Nephron (organoid): ENCODE measurements at regions not wholly inside any gene's neighbourhood (a gene's known extent, or its start where the extent isn't known, plus 50 kb on each side); places are given as distances from the start of the nearest gene placed in this dataset.

ENCODE experiments used
- H3K27ac Mint-ChIP-seq, 3 experiments: 2 replicates each; pipeline ENCODE4 v1.8.0; 2020; ENCODE audit warnings: mixed read lengths in 3 of 3, mild to moderate bottlenecking in 2 of 3, moderate library complexity in 1 of 3
- H3K27me3 Mint-ChIP-seq: 2 replicates; pipeline ENCODE4 v1.8.0; 2021; ENCODE audit warnings: low read depth, mild to moderate bottlenecking, moderate library complexity, mixed read lengths
- H3K36me3 Mint-ChIP-seq: 2 replicates; pipeline ENCODE4 v1.8.0; 2020; ENCODE audit warnings: low read depth, mixed read lengths
- H3K4me1 Mint-ChIP-seq: 2 replicates; pipeline ENCODE4 v1.8.0; 2020; ENCODE audit warnings: mixed read lengths
- H3K4me3 Mint-ChIP-seq, 3 experiments: 2 replicates each; pipeline ENCODE4 v1.8.0; 2020; ENCODE audit warnings: mild to moderate bottlenecking in 3 of 3, mixed read lengths in 3 of 3, moderate library complexity in 2 of 3
- H3K9me3 Mint-ChIP-seq: 2 replicates; pipeline ENCODE4 v1.8.0; 2020; ENCODE audit warnings: mixed read lengths
- CTCF ChIP-seq, 3 experiments: fragments of 200-600 bp; sonication (generic); IDR thresholded peaks; one replicate each; pipeline ENCODE4 v1.5.0; 2021; ENCODE audit warnings: antibody characterized with exemption in 3 of 3; ENCODE audit not compliant: unreplicated experiment in 3 of 3

- no peaks in the 10 kb centered on the region for H3K9me3 Mint-ChIP-seq
- H3K36me3 Mint-ChIP-seq, result no peaks in the 10 kb centered on the region
These were observed 148.8 kb downstream of the ZBTB18 start for GRCh38 chr1:244199902-244200301.

GRCh38 chr1:244200596-244200995 lies 149.5 kb downstream of the ZBTB18 start:
- Mint-ChIP-seq H3K9me3 (no peaks in the 10 kb centered on the region), H3K27ac (no peak overlapping the region), H3K27me3 (no peaks in the 10 kb centered on the region), H3K36me3 (no peaks in the 10 kb centered on the region), H3K4me1 (peaks cover 23% of the 10 kb centered on the region), H3K4me3 (no peak overlapping the region)
- no peak for TF ChIP-seq CTCF (IDR thresholded peaks at IDR 0.05; ENCODE audit: unreplicated experiment in 3 of 3)

More at GRCh38 chr1:244199902-244200301, 148.8 kb downstream of the ZBTB18 start:
- Mint-ChIP-seq H3K4me3 (no peak overlapping the region), H3K27me3 (no peaks in the 10 kb centered on the region), H3K4me1 (peaks cover 21% of the 10 kb centered on the region), H3K27ac (no peak overlapping the region)
- TF ChIP-seq CTCF (IDR thresholded peaks at IDR 0.05; ENCODE audit: unreplicated experiment in 3 of 3), result no peak

- peaks cover 26% of the 10 kb centered on the region for H3K4me1 Mint-ChIP-seq
- H3K36me3 Mint-ChIP-seq, result no peaks in the 10 kb centered on the region
- H3K27me3 Mint-ChIP-seq, result no peaks in the 10 kb centered on the region
- no peak overlapping the region for H3K4me3 Mint-ChIP-seq
- no peaks in the 10 kb centered on the region for H3K9me3 Mint-ChIP-seq
- no peak for TF ChIP-seq CTCF (IDR thresholded peaks at IDR 0.05; ENCODE audit: unreplicated experiment in 3 of 3)
- H3K27ac Mint-ChIP-seq, result no peak overlapping the region
These were observed 150.7 kb downstream of the ZBTB18 start for GRCh38 chr1:244201750-244202149.

GRCh38 chr1:244204004-244204403 lies 152.9 kb downstream of the ZBTB18 start:
- TF ChIP-seq CTCF (IDR thresholded peaks at IDR 0.05; ENCODE audit: unreplicated experiment in 3 of 3), result no peak
- no peaks in the 10 kb centered on the region for H3K27me3 Mint-ChIP-seq
- no peak overlapping the region for H3K27ac Mint-ChIP-seq
- H3K4me1 Mint-ChIP-seq, result peaks cover 28% of the 10 kb centered on the region
- H3K4me3 Mint-ChIP-seq, result no peak overlapping the region
- H3K9me3 Mint-ChIP-seq, result no peaks in the 10 kb centered on the region
- no peaks in the 10 kb centered on the region for H3K36me3 Mint-ChIP-seq

- Mint-ChIP-seq H3K9me3 (no peaks in the 10 kb centered on the region), H3K36me3 (no peaks in the 10 kb centered on the region), H3K27ac (no peak overlapping the region), H3K4me3 (no peak overlapping the region), H3K27me3 (no peaks in the 10 kb centered on the region), H3K4me1 (peaks cover 24% of the 10 kb centered on the region)
- no peak for TF ChIP-seq CTCF (IDR thresholded peaks at IDR 0.05; ENCODE audit: unreplicated experiment in 3 of 3)
These were observed 154.1 kb downstream of the ZBTB18 start for GRCh38 chr1:244205171-244205570.

- peaks cover 20% of the 10 kb centered on the region for H3K4me1 Mint-ChIP-seq
- no peak for TF ChIP-seq CTCF (IDR thresholded peaks at IDR 0.05; ENCODE audit: unreplicated experiment in 3 of 3)
- no peaks in the 10 kb centered on the region for H3K27me3 Mint-ChIP-seq
- no peaks in the 10 kb centered on the region for H3K9me3 Mint-ChIP-seq
- no peaks in the 10 kb centered on the region for H3K36me3 Mint-ChIP-seq
- no peak overlapping the region for H3K27ac Mint-ChIP-seq
- H3K4me3 Mint-ChIP-seq, result no peak overlapping the region
These were observed 154.8 kb downstream of the ZBTB18 start for GRCh38 chr1:244205906-244206305.
